Esophagus squamous epithelium (tissue), 5 donors: ENCODE measurements at regions not wholly inside any gene's neighbourhood (a gene's known extent, or its start where the extent isn't known, plus 50 kb on each side); places are given as distances from the start of the nearest gene placed in this dataset.

Source experiments
- DNase-seq: peaks from one replicate; lab custom pipeline; 2025; lab: John Stamatoyannopoulos, UW
- H3K27ac ChIP-seq, 4 donors: fragments of 200-600 bp; sonication (generic); one replicate each; pipeline ENCODE4 v1.5.1; 2016 to 2019; ENCODE audit warnings: mild to moderate bottlenecking in 1 of 4
- H3K27me3 ChIP-seq, 4 donors: fragments of 200-600 bp; sonication (generic); 1 replicate in 3 of 4; 2 replicates in 1 of 4; pipeline versions ENCODE4 v1.5.1 to v1.6.0; 2017 to 2021; ENCODE audit warnings: antibody characterized with exemption in 1 of 4
- H3K36me3 ChIP-seq, 3 donors: fragments of 200-600 bp; sonication (generic); one replicate each; pipeline ENCODE4 v1.5.1; 2016 to 2019
- H3K4me1 ChIP-seq, 3 donors: fragments of 200-600 bp; sonication (generic); one replicate each; pipeline ENCODE4 v1.5.1; 2017 to 2019
- H3K4me3 ChIP-seq, 4 donors: fragments of 200-600 bp; sonication (generic); 1 replicate in 3 of 4; 2 replicates in 1 of 4; pipeline ENCODE4 v1.5.1; 2016 to 2019; ENCODE audit warnings: mild to moderate bottlenecking in 2 of 4, moderate library complexity in 1 of 4
- H3K9me3 ChIP-seq, 3 donors: fragments of 200-600 bp; sonication (generic); one replicate each; pipeline ENCODE4 v1.5.1; 2016 to 2019
- POLR2A ChIP-seq, 4 donors: fragments of 450-650 bp; IDR thresholded peaks; one replicate each; pipeline ENCODE4 v1.6.1; 2017; ENCODE audit warnings: antibody characterized with exemption in 4 of 4, mild to moderate bottlenecking in 4 of 4, moderate library complexity in 3 of 4
- WGBS, 2 donors: methylation state at CpG; one replicate each; pipeline ENCODE4 v1.1.5; 2018; 5-methylcytosine and 5-hydroxymethylcytosine counted together
- intact Hi-C: fragments of 100-400 bp; cut with DNase I; formaldehyde crosslinking; loops from one replicate; pipeline ENCODE4 v1.15.0; 2022
- TF ChIP-seq, protein P1 (sequence below), 6 experiments: fragments of 450-650 bp in 4 of 6; fragments of 200-600 bp in 2 of 6; sonication (generic) in 2 of 6; IDR thresholded peaks; one replicate each; pipeline ENCODE4 v1.5.1; 2016 to 2019; ENCODE audit warnings: antibody characterized with exemption in 6 of 6, mild to moderate bottlenecking in 4 of 6, moderate library complexity in 4 of 6
- donor health status: DM: yes; HTN: yes; CAD: no.

DNA sequence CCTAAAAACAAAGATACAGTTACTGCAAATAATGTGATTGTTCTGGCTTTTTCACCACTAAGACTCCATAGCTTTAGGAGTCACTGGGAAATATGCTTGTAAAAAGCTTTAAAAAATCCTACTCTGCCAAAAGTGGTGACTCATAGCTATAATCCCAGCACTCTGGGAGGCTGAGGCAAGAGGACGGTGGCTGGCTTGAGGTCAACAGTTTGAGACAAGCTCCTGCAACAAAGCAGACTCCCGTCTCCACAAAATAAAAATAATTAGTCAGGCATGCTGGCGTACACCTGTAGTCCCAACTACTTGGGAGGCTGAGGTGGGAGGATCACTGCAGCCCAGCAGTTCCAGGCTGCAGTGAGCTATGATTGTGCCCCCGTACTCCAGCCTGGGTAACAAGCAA, 406.4 kb downstream of the HTR1A start:
- H3K27ac ChIP-seq = no peak overlapping the region
- H3K4me1 ChIP-seq = no peaks in the 10 kb centered on the region
- H3K9me3 ChIP-seq = no peaks in the 10 kb centered on the region
- no peak overlapping the region for H3K4me3 ChIP-seq
- intact Hi-C loops = no loop called here
- TF ChIP-seq, protein P1, sequence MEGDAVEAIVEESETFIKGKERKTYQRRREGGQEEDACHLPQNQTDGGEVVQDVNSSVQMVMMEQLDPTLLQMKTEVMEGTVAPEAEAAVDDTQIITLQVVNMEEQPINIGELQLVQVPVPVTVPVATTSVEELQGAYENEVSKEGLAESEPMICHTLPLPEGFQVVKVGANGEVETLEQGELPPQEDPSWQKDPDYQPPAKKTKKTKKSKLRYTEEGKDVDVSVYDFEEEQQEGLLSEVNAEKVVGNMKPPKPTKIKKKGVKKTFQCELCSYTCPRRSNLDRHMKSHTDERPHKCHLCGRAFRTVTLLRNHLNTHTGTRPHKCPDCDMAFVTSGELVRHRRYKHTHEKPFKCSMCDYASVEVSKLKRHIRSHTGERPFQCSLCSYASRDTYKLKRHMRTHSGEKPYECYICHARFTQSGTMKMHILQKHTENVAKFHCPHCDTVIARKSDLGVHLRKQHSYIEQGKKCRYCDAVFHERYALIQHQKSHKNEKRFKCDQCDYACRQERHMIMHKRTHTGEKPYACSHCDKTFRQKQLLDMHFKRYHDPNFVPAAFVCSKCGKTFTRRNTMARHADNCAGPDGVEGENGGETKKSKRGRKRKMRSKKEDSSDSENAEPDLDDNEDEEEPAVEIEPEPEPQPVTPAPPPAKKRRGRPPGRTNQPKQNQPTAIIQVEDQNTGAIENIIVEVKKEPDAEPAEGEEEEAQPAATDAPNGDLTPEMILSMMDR (IDR thresholded peaks at IDR 0.05) = no peak
- no peak for TF ChIP-seq POLR2A (IDR thresholded peaks at IDR 0.05)
- WGBS, 2 donors = 51 to 58% methylated on average over 4 of the region's 4 CpGs
- H3K27me3 ChIP-seq = no peaks in the 10 kb centered on the region
- no peaks in the 10 kb centered on the region for H3K36me3 ChIP-seq
- no peak for DNase-seq

DNA sequence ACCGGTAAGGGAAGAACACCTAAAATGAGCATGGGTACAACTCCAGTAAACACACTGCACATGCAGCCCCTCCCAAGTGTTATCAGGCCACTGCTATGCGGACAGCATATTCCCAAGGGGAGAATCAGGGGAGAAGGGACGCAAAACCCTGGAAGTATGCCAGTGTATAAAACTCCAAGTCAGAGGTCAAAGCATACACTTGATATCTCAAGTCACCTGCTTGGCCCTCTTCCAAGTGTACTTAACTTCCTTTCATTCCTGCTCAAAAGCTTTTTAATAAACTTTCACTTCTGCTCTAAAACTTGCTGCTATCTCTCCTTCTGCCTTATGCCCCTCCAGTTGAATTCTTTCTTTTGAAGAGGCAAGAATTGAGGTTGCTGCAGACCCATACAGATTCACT, 408.1 kb downstream of the HTR1A start:
- intact Hi-C loops = no loop called here
- Histone ChIP-seq H3K36me3 (no peaks in the 10 kb centered on the region), H3K27ac (no peak overlapping the region), H3K4me1 (no peaks in the 10 kb centered on the region), H3K4me3 (no peak overlapping the region), H3K9me3 (no peaks in the 10 kb centered on the region), H3K27me3 (no peaks in the 10 kb centered on the region)
- no peak for DNase-seq
- TF ChIP-seq, protein P1 (IDR thresholded peaks at IDR 0.05) = no peak
- WGBS, 2 donors = 44 to 70% methylated on average over 3 of the region's 3 CpGs

DNA sequence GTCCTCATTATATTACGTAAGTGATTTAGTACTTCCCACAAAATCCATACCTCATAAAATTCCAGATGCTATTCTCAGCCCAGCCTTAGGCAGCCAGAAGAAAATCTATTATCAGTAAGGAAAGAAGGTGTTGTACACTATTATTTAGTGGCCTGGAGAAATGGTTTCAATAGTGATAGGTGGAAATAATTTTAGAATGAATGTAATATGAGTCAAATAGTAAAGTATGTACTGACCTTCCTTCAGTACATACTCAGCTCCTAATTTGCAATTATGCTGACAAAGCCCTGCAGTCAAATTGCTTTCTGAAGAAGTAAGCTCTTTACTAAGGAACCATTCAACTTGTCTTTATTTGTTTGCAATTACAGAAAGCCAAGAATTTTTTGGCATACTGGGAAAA, 409.2 kb downstream of the HTR1A start:
- WGBS, 2 donors = 89 to 100% methylated on average over 1 of the region's 1 CpG
- no peak overlapping the region for H3K27ac ChIP-seq
- DNase-seq = no peak
- no peaks in the 10 kb centered on the region for H3K27me3 ChIP-seq
- no peaks in the 10 kb centered on the region for H3K36me3 ChIP-seq
- H3K9me3 ChIP-seq = no peaks in the 10 kb centered on the region
- intact Hi-C loops = no loop called here
- no peak overlapping the region for H3K4me3 ChIP-seq
- H3K4me1 ChIP-seq = no peaks in the 10 kb centered on the region
- TF ChIP-seq, protein P1 (IDR thresholded peaks at IDR 0.05) = no peak

DNA sequence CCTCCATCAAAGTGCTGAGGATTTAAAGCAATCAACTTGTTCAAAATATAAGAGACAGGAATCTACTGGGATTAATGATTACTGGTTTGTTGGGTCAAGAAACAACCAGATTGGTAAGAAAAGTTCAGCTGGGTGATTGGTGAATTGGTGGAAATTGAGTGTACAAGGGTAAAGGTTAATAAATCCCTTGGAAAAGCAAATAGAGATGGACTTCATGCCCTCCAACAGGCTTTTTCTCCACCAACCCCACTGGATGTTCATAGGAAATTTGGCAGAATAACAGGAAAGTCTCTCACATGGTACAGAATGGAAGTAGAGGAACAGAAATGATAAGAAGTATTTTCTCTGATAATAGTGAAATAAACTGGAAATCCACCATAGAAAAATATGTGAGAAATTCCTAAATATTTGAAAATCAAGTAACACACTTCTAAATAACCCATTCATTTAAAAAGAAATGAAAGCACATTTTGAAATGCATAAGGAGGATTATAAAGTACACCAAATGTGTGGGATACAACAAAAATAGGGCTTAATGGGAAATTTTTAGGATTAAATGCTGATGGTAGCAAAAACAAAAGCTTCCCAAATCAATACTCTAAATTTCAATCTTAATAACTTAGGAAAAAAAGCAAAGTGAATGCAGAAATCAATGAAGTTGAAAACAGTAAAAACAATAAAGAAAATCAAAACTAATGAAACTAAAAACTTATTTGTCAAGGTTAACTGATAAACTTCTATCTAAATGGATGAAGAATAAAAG, 426.2 kb downstream of the HTR1A start:
- no peaks in the 10 kb centered on the region for H3K4me1 ChIP-seq
- H3K27me3 ChIP-seq = no peaks in the 10 kb centered on the region
- no peak overlapping the region for H3K27ac ChIP-seq
- intact Hi-C loops = no loop called here
- H3K9me3 ChIP-seq = no peaks in the 10 kb centered on the region
- no peaks in the 10 kb centered on the region for H3K36me3 ChIP-seq
- no peak overlapping the region for H3K4me3 ChIP-seq
- DNase-seq = no peak
- TF ChIP-seq, protein P1 (IDR thresholded peaks at IDR 0.05) = no peak
- no peak for TF ChIP-seq POLR2A (IDR thresholded peaks at IDR 0.05)

DNA sequence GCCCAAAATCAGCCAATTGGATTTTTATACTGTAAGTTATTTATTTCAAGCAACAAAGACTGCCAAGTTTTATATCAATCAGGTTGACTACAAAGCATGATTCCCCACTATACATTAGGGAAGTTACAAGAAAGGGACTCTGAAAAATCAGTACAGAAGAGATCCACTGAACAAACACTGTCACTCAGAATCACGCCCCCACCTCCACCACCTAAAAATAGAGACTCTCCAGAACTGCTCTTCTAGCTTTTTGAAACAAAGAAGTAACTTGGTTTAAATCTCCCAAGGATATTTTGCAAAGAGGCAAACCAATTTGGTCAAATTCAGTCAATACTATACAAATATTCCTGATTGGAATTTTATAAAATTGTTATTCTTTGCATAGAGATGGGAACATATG, 438.0 kb downstream of the HTR1A start:
- intact Hi-C loops = no loop called here

More for the DNA sequence above, 438.0 kb downstream of the HTR1A start:
- 20 to 33% methylated on average over 1 of the region's 1 CpG for WGBS, 2 donors
- Histone ChIP-seq H3K27me3 (no peaks in the 10 kb centered on the region), H3K9me3 (no peaks in the 10 kb centered on the region), H3K4me3 (no peak overlapping the region), H3K36me3 (no peaks in the 10 kb centered on the region), H3K27ac (no peak overlapping the region), H3K4me1 (no peaks in the 10 kb centered on the region)
- DNase-seq = no peak
- TF ChIP-seq, protein P1 (IDR thresholded peaks at IDR 0.05) = no peak
- no peak for TF ChIP-seq POLR2A (IDR thresholded peaks at IDR 0.05)
